Activated naive CD4-positive, alpha-beta T cell treated with anti-CD3 and anti-CD28 coated beads for 36 hours (primary cell): ENCODE measurements at regions not wholly inside any gene's neighbourhood (a gene's known extent, or its start where the extent isn't known, plus 50 kb on each side); places are given as distances from the start of the nearest gene placed in this dataset.
"Not testable (repeated sequence)": the region's sequence is repeated elsewhere in the genome, so short reads cannot be mapped to it uniquely, and the experiment has no call there.

Experiments
- CTCF ChIA-PET: fragments of 350-600 bp; sonication (Branson Sonifier 250); formaldehyde crosslinking; loops from one replicate; lab custom pipeline; 2021; ENCODE audit warnings: antibody characterized with exemption; lab: Charles Lee
- DNase-seq: peaks from one replicate; pipeline ENCODE4 v3.0.0-alpha.2; 2020
- H3K27ac Mint-ChIP-seq: one replicate; pipeline ENCODE4 v1.8.0; 2021; ENCODE audit warnings: mild to moderate bottlenecking, mixed read lengths
- H3K27me3 Mint-ChIP-seq: one replicate; pipeline ENCODE4 v1.8.0; 2021; ENCODE audit warnings: low read depth, mixed read lengths
- H3K36me3 Mint-ChIP-seq: one replicate; pipeline ENCODE4 v1.8.0; 2021; ENCODE audit warnings: low read depth, mixed read lengths
- H3K4me1 Mint-ChIP-seq: one replicate; pipeline ENCODE4 v1.8.0; 2021; ENCODE audit warnings: low read depth, mixed read lengths
- H3K4me3 Mint-ChIP-seq: one replicate; pipeline ENCODE4 v1.8.0; 2021; ENCODE audit warnings: mild to moderate bottlenecking, moderate library complexity, mixed read lengths
- H3K9me3 Mint-ChIP-seq: one replicate; pipeline ENCODE4 v1.8.0; 2021; ENCODE audit warnings: mixed read lengths
- intact Hi-C: fragments of 100-400 bp; cut with micrococcal nuclease; formaldehyde crosslinking; loops from one replicate; pipeline ENCODE4 v1.15.1; 2023

GRCh38 chr13:60851378-60851777 lies 454.4 kb downstream of the TDRD3 start:
- Mint-ChIP-seq H3K4me1 (no peaks in the 10 kb centered on the region), H3K27ac (no peak overlapping the region), H3K9me3 (peaks cover 21% of the 10 kb centered on the region), H3K36me3 (peaks cover 1% of the 10 kb centered on the region), H3K27me3 (peaks cover 2% of the 10 kb centered on the region), H3K4me3 (no peak overlapping the region)
- CTCF ChIA-PET = no interaction called here
- intact Hi-C loops = no loop called here
- DNase-seq = no peak

- Mint-ChIP-seq H3K27ac (no peak overlapping the region), H3K27me3 (peaks cover 2% of the 10 kb centered on the region), H3K36me3 (peaks cover 1% of the 10 kb centered on the region), H3K9me3 (peaks cover 20% of the 10 kb centered on the region), H3K4me3 (no peak overlapping the region), H3K4me1 (no peaks in the 10 kb centered on the region)
- intact Hi-C loops = no loop called here
- CTCF ChIA-PET = no interaction called here
- no peak for DNase-seq
Observed at GRCh38 chr13:60850526-60850925, 453.5 kb downstream of the TDRD3 start.

GRCh38 chr13:60838581-60838980 lies 441.6 kb downstream of the TDRD3 start:
- CTCF ChIA-PET = interaction anchor here (0.6 kb wide), 1 partner anchor 333 kb away, joined by 3 read pairs; no protein-coding TSS in a partner anchor
- intact Hi-C loops = no loop called here
- DNase-seq = no peak
- Mint-ChIP-seq H3K4me1 (no peaks in the 10 kb centered on the region), H3K27me3 (no peaks in the 10 kb centered on the region), H3K9me3 (peaks cover 3% of the 10 kb centered on the region), H3K4me3 (no peak overlapping the region), H3K36me3 (no peaks in the 10 kb centered on the region), H3K27ac (no peak overlapping the region)

- no peak for DNase-seq
- no peak overlapping the region for H3K4me3 Mint-ChIP-seq
- CTCF ChIA-PET = no interaction called here
- H3K4me1 Mint-ChIP-seq = no peaks in the 10 kb centered on the region
- peaks cover 7% of the 10 kb centered on the region for H3K9me3 Mint-ChIP-seq
- no peaks in the 10 kb centered on the region for H3K27me3 Mint-ChIP-seq
- H3K36me3 Mint-ChIP-seq = no peaks in the 10 kb centered on the region
- intact Hi-C loops = no loop called here
- no peak overlapping the region for H3K27ac Mint-ChIP-seq
Observed at GRCh38 chr13:60837806-60838205, 440.8 kb downstream of the TDRD3 start.

- Mint-ChIP-seq H3K9me3 (peaks cover 8% of the 10 kb centered on the region), H3K4me1 (no peaks in the 10 kb centered on the region), H3K4me3 (no peak overlapping the region)
Observed at GRCh38 chr13:60836821-60837220, 439.8 kb downstream of the TDRD3 start.

GRCh38 chr13:60811581-60811980 lies 414.6 kb downstream of the TDRD3 start:
- CTCF ChIA-PET = no interaction called here
- Mint-ChIP-seq H3K27ac (no peak overlapping the region), H3K27me3 (no peaks in the 10 kb centered on the region), H3K4me3 (no peak overlapping the region), H3K4me1 (no peaks in the 10 kb centered on the region), H3K36me3 (no peaks in the 10 kb centered on the region), H3K9me3 (peaks cover 8% of the 10 kb centered on the region)
- intact Hi-C loops = no loop called here
- no peak for DNase-seq

More at GRCh38 chr13:60836821-60837220, 439.8 kb downstream of the TDRD3 start:
- H3K27me3 Mint-ChIP-seq = no peaks in the 10 kb centered on the region
- intact Hi-C loops = no loop called here
- no peak for DNase-seq
- CTCF ChIA-PET = no interaction called here
- H3K27ac Mint-ChIP-seq = no peak overlapping the region
- H3K36me3 Mint-ChIP-seq = no peaks in the 10 kb centered on the region

- H3K27me3 Mint-ChIP-seq, H3K4me3 Mint-ChIP-seq, DNase-seq, H3K9me3 Mint-ChIP-seq, H3K36me3 Mint-ChIP-seq, CTCF ChIA-PET, H3K4me1 Mint-ChIP-seq, intact Hi-C loops, H3K27ac Mint-ChIP-seq: not testable (repeated sequence)
Observed at GRCh38 chr13:60805640-60806039, 408.6 kb downstream of the TDRD3 start.

- intact Hi-C loops = no loop called here
- H3K27me3 Mint-ChIP-seq = no peaks in the 10 kb centered on the region
- no peaks in the 10 kb centered on the region for H3K4me1 Mint-ChIP-seq
- H3K4me3 Mint-ChIP-seq = no peak overlapping the region
- H3K36me3 Mint-ChIP-seq = no peaks in the 10 kb centered on the region
- H3K27ac Mint-ChIP-seq = no peak overlapping the region
- DNase-seq = no peak
- H3K9me3 Mint-ChIP-seq = peaks cover 7% of the 10 kb centered on the region
- CTCF ChIA-PET = no interaction called here
Observed at GRCh38 chr13:60798503-60798902, 401.5 kb downstream of the TDRD3 start.

- DNase-seq = no peak
- Mint-ChIP-seq H3K4me3 (no peak overlapping the region), H3K27ac (no peak overlapping the region), H3K4me1 (no peaks in the 10 kb centered on the region), H3K27me3 (no peaks in the 10 kb centered on the region), H3K9me3 (no peaks in the 10 kb centered on the region), H3K36me3 (no peaks in the 10 kb centered on the region)
- intact Hi-C loops = no loop called here
- CTCF ChIA-PET = no interaction called here
Observed at GRCh38 chr13:60797112-60797511, 400.1 kb downstream of the TDRD3 start.

GRCh38 chr13:60794751-60795150 lies 397.7 kb downstream of the TDRD3 start:
- Mint-ChIP-seq H3K4me3 (no peak overlapping the region), H3K27me3 (no peaks in the 10 kb centered on the region), H3K27ac (no peak overlapping the region), H3K9me3 (no peaks in the 10 kb centered on the region), H3K36me3 (no peaks in the 10 kb centered on the region), H3K4me1 (no peaks in the 10 kb centered on the region)
- CTCF ChIA-PET = no interaction called here
- intact Hi-C loops = no loop called here
- DNase-seq = no peak

- no peaks in the 10 kb centered on the region for H3K27me3 Mint-ChIP-seq
- H3K4me3 Mint-ChIP-seq = no peak overlapping the region
- intact Hi-C loops = no loop called here
- H3K9me3 Mint-ChIP-seq = no peaks in the 10 kb centered on the region
- DNase-seq = no peak
- H3K27ac Mint-ChIP-seq = no peak overlapping the region
- H3K36me3 Mint-ChIP-seq = no peaks in the 10 kb centered on the region
- H3K4me1 Mint-ChIP-seq = no peaks in the 10 kb centered on the region
- CTCF ChIA-PET = no interaction called here
Observed at GRCh38 chr13:60790620-60791019, 393.6 kb downstream of the TDRD3 start.

- DNase-seq = no peak
- Mint-ChIP-seq H3K4me1 (no peaks in the 10 kb centered on the region), H3K9me3 (no peaks in the 10 kb centered on the region), H3K27me3 (no peaks in the 10 kb centered on the region), H3K4me3 (no peak overlapping the region), H3K27ac (no peak overlapping the region), H3K36me3 (no peaks in the 10 kb centered on the region)
- intact Hi-C loops = no loop called here
- CTCF ChIA-PET = no interaction called here
Observed at GRCh38 chr13:60788156-60788829, 391.3 kb downstream of the TDRD3 start.

GRCh38 chr13:60787083-60787482 lies 390.1 kb downstream of the TDRD3 start:
- CTCF ChIA-PET = no interaction called here
- no peak overlapping the region for H3K27ac Mint-ChIP-seq
- no peak for DNase-seq
- H3K4me3 Mint-ChIP-seq = no peak overlapping the region
- no peaks in the 10 kb centered on the region for H3K27me3 Mint-ChIP-seq
- no peaks in the 10 kb centered on the region for H3K9me3 Mint-ChIP-seq
- H3K4me1 Mint-ChIP-seq = no peaks in the 10 kb centered on the region
- intact Hi-C loops = no loop called here
- no peaks in the 10 kb centered on the region for H3K36me3 Mint-ChIP-seq
